K562 (cell line): ENCODE measurements at regions not wholly inside any gene's neighbourhood (a gene's known extent, or its start where the extent isn't known, plus 50 kb on each side); places are given as distances from the start of the nearest gene placed in this dataset.

ENCODE experiments used
- ARID1B ChIP-seq: fragments of 450-650 bp; IDR thresholded peaks from 2 replicates; pipeline ENCODE4 v1.6.1; 2016; ENCODE audit warnings: antibody characterized with exemption, mild to moderate bottlenecking, inconsistent platforms
- CBX1 ChIP-seq: sonication (generic); IDR thresholded peaks from 2 replicates; pipeline ENCODE4 v1.6.1; 2016; ENCODE audit warnings: antibody characterized with exemption, low read depth, mild to moderate bottlenecking
- CHD4 ChIP-seq: fragments of 200-600 bp; sonication (generic); IDR thresholded peaks from 3 replicates; pipeline ENCODE4 v1.6.1; 2012; ENCODE audit warnings: low read depth, mild to moderate bottlenecking, mixed read lengths, low read length, inconsistent platforms; ENCODE audit not compliant: insufficient read depth, insufficient replicate concordance, poor library complexity, severe bottlenecking
- CXXC5 ChIP-seq: fragments of 250-450 bp; sonication (Bioruptor Pico); IDR thresholded peaks from 2 replicates; pipeline ENCODE4 v1.8.0; 2022; ENCODE audit warnings: inconsistent platforms, mild to moderate bottlenecking, moderate library complexity
- EP400 ChIP-seq: fragments of 450-650 bp; IDR thresholded peaks from 2 replicates; pipeline ENCODE4 v1.6.1; 2017; ENCODE audit warnings: antibody characterized with exemption, mild to moderate bottlenecking, moderate library complexity
- ETS2 ChIP-seq: IDR thresholded peaks from 2 replicates; pipeline ENCODE4 v1.6.1; 2016; ENCODE audit warnings: borderline replicate concordance, missing genetic modification characterization, mild to moderate bottlenecking, moderate library complexity, missing compliant biosample characterization; ENCODE audit not compliant: poor library complexity, severe bottlenecking
- MIER1 ChIP-seq: fragments of 450-650 bp; IDR thresholded peaks from 2 replicates; pipeline ENCODE4 v1.6.1; 2016; ENCODE audit warnings: antibody characterized with exemption, mild to moderate bottlenecking, low read depth
- MYC ChIP-seq, 2 experiments: fragments of 250-450 bp in 1 of 2; sonication (Bioruptor Pico) in 1 of 2; IDR thresholded peaks; 2 replicates each; pipeline versions ENCODE4 v1.5.1 to v1.6.1; 2012 to 2021; ENCODE audit warnings: low read depth in 2 of 2, borderline replicate concordance in 1 of 2, improper control_type of control experiment in 1 of 2, low read length in 1 of 2, mild to moderate bottlenecking in 1 of 2, moderate library complexity in 1 of 2
- PURB ChIP-seq: sonication (generic); formaldehyde crosslinking; IDR thresholded peaks from 2 replicates; pipeline ENCODE4 v1.9.0; 2021; ENCODE audit warnings: low read depth, mild to moderate bottlenecking, missing genetic modification reagents
- ZNF354B ChIP-seq: fragments of 250-450 bp; sonication (Bioruptor Pico); IDR thresholded peaks from 2 replicates; pipeline ENCODE4 v1.4.0; 2020
- ZNF551 ChIP-seq: fragments of 250-450 bp; sonication (Bioruptor Pico); IDR thresholded peaks from 2 replicates; pipeline ENCODE4 v1.5.0; 2021; ENCODE audit warnings: mild to moderate bottlenecking, moderate library complexity
- ZNF696 ChIP-seq: fragments of 250-450 bp; sonication (Bioruptor Pico); conservative IDR thresholded peaks from 2 replicates; pipeline ENCODE4 v1.4.0; 2020; ENCODE audit warnings: mild to moderate bottlenecking, moderate library complexity
- TF ChIP-seq, protein P1 (sequence below), 2 experiments: fragments of 450-650 bp; IDR thresholded peaks; 2 replicates each; pipeline ENCODE4 v1.6.1; 2018; ENCODE audit warnings: mild to moderate bottlenecking in 2 of 2, low read depth in 1 of 2; ENCODE audit not compliant: partially characterized antibody in 2 of 2
- TF ChIP-seq, protein P2 (sequence below): fragments of 200-800 bp; sonication (Bioruptor generic); IDR thresholded peaks from 2 replicates; pipeline ENCODE4 v1.6.1; 2017; ENCODE audit warnings: missing genetic modification characterization, missing compliant biosample characterization
- TF ChIP-seq, protein P3 (sequence below): fragments of 450-650 bp; conservative IDR thresholded peaks from 2 replicates; pipeline ENCODE4 v1.6.1; 2016; ENCODE audit warnings: missing genetic modification characterization, low read depth, mild to moderate bottlenecking, missing compliant biosample characterization, moderate library complexity

DNA sequence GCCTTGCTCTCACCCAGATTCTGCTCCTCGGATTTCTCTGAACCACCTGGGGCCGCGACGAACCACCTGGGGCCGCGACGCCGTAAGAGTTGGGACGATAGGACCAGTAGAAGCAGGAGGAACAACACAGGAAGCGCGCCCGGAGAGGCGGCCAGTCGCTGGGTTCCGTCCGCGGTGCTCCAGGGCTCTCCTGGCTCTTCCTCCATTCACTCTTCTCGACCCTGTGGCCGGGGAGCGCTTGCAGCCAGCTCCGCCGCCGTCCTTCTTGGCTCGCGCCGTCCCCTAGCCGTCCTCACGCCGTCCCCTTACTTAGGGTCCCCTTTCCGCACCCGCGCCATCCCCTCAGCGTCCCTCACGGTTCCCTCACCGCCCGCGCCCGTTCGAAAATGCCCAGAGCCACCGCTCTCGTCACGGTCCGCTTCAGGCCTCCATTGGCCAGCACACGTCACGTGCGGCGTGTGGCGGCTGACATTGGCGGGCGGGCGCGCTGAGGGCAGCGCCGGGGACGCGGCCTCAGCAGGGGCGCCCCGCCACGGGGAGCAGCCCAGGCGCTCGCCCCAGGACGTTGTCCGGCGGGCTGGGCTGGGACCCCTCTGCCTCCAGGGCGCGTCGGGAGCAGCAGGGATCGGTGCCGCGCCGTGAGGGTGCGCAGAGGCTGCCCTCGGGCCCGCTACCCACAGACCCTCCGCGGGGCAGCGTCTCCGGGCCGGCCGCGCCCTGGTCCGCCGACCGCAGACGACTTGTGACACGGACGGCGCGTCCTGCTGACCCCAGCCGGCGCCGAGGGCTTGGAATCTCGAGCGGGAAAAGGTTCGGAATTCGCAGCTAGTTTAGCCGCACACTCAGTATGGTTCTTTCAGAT is 53.7 kb upstream of the PTPDC1 start (continued):
- TF ChIP-seq, protein P1, sequence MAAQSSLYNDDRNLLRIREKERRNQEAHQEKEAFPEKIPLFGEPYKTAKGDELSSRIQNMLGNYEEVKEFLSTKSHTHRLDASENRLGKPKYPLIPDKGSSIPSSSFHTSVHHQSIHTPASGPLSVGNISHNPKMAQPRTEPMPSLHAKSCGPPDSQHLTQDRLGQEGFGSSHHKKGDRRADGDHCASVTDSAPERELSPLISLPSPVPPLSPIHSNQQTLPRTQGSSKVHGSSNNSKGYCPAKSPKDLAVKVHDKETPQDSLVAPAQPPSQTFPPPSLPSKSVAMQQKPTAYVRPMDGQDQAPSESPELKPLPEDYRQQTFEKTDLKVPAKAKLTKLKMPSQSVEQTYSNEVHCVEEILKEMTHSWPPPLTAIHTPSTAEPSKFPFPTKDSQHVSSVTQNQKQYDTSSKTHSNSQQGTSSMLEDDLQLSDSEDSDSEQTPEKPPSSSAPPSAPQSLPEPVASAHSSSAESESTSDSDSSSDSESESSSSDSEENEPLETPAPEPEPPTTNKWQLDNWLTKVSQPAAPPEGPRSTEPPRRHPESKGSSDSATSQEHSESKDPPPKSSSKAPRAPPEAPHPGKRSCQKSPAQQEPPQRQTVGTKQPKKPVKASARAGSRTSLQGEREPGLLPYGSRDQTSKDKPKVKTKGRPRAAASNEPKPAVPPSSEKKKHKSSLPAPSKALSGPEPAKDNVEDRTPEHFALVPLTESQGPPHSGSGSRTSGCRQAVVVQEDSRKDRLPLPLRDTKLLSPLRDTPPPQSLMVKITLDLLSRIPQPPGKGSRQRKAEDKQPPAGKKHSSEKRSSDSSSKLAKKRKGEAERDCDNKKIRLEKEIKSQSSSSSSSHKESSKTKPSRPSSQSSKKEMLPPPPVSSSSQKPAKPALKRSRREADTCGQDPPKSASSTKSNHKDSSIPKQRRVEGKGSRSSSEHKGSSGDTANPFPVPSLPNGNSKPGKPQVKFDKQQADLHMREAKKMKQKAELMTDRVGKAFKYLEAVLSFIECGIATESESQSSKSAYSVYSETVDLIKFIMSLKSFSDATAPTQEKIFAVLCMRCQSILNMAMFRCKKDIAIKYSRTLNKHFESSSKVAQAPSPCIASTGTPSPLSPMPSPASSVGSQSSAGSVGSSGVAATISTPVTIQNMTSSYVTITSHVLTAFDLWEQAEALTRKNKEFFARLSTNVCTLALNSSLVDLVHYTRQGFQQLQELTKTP (IDR thresholded peaks at IDR 0.05; ENCODE audit: low read depth in 1 of 2, partially characterized antibody in 2 of 2) = no peak
- TF ChIP-seq MYC (IDR thresholded peaks at IDR 0.05; ENCODE audit: low read depth, low read length) (0 out of 2 replicates have a peak, but pooled peaks have one; percentile 25), MYC (CRISPR knock-in tag; IDR thresholded peaks at IDR 0.05; ENCODE audit: borderline replicate concordance, low read depth) (0 out of 2 replicates have a peak, but pooled peaks have one; percentile 70), MIER1 (no peak), ZNF551 (CRISPR knock-in tag) (no peak), EP400 (peak; percentile 68), PURB (no peak), ZNF354B (CRISPR knock-in tag) (no peak), ZNF696 (CRISPR knock-in tag) (no peak), ARID1B (no peak), CBX1 (no peak; the same call in 1 of the 2 replicates), CXXC5 (CRISPR knock-in tag) (peak; percentile 89), CHD4 (no peak), ETS2 (tag) (no peak)
- TF ChIP-seq, protein P2, sequence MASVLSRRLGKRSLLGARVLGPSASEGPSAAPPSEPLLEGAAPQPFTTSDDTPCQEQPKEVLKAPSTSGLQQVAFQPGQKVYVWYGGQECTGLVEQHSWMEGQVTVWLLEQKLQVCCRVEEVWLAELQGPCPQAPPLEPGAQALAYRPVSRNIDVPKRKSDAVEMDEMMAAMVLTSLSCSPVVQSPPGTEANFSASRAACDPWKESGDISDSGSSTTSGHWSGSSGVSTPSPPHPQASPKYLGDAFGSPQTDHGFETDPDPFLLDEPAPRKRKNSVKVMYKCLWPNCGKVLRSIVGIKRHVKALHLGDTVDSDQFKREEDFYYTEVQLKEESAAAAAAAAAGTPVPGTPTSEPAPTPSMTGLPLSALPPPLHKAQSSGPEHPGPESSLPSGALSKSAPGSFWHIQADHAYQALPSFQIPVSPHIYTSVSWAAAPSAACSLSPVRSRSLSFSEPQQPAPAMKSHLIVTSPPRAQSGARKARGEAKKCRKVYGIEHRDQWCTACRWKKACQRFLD (CRISPR knock-in tag) = no peak
- TF ChIP-seq, protein P3, sequence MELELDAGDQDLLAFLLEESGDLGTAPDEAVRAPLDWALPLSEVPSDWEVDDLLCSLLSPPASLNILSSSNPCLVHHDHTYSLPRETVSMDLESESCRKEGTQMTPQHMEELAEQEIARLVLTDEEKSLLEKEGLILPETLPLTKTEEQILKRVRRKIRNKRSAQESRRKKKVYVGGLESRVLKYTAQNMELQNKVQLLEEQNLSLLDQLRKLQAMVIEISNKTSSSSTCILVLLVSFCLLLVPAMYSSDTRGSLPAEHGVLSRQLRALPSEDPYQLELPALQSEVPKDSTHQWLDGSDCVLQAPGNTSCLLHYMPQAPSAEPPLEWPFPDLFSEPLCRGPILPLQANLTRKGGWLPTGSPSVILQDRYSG (tag) = no peak
